ENCODE measurements at regions not wholly inside any gene's neighbourhood (a gene's known extent, or its start where the extent isn't known, plus 50 kb on each side); places are given as distances from the start of the nearest gene placed in this dataset.

DNA sequence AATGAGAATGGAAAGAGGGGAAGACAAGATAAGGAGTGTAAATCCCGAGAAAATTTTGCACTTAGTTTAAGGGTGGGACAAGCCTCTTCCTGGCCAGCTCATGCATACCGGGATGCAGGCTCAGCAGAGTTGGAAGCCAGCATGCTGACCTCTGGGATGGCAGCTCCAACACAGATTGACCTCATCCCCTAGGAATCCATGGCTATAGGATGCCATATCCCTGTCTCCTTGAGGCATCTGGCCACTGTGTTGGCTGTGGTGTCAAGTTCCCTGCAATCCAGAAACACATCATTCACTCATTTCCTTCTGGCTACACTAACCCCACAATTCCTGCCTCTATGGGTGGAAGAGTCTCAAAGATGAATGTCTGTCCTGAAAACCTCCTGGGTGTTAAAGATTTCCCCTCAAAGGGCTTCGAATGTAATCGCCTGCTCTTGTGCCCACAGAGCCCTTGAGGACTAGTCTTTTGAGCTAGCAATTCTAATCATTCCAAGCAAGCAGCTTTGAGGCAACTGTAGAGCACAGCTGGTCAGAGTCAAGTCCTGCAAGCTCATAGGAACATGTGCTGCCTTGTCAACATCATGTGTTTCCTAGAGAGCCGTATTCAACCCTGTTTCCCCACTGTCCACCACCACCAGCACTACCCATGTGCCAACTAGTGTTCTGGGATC lies 141.4 kb downstream of the PMP22 start:
- TF ChIP-seq CTCF (IDR thresholded peaks at IDR 0.05) (no peak), POLR2A (IDR thresholded peaks at IDR 0.05) (no peak), POLR2AphosphoS5 (IDR thresholded peaks at IDR 0.05; ENCODE audit: insufficient read depth in 1 of 2, low read depth in 1 of 2) (no peak)
